ENCODE measurements at regions not wholly inside any gene's neighbourhood (a gene's known extent, or its start where the extent isn't known, plus 50 kb on each side); places are given as distances from the start of the nearest gene placed in this dataset.

DNA sequence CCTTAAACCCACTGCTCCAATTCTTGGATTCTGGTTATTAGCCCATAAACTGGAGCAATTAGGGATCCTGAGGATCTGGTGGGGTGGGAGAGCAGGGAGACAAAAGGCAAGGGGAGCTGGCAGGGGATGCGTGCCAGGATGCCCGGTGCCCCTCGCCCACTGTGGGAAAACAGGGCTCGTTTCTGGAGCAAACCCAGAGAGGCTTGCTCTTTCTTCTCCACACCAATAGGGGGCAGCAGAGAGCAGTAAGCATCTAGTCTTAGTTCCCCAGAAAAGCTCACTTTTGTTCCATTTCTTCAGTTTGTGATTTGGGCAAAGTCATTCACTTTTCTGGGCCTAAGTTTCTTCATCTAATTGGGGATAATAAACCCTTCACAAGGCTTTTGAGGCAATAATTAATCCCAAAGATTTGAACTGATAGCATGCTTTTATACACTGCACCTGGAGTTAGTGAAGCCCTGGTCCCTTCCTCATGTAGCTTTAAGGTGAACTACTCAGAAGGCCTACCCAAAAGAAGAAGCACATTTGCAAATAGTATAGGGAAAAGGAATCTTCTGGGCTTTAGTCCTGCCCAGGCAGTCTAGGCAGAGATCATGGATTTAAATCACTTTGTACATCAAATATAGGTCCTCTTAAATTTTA lies 160.6 kb upstream of the USP24 start:
- peak; percentile 57 to 81 (median 81) for DNase-seq

- DNase-seq: no peak
Observed at GRCh38 chr1:55374801-55375616, 159.8 kb upstream of the USP24 start.

DNA sequence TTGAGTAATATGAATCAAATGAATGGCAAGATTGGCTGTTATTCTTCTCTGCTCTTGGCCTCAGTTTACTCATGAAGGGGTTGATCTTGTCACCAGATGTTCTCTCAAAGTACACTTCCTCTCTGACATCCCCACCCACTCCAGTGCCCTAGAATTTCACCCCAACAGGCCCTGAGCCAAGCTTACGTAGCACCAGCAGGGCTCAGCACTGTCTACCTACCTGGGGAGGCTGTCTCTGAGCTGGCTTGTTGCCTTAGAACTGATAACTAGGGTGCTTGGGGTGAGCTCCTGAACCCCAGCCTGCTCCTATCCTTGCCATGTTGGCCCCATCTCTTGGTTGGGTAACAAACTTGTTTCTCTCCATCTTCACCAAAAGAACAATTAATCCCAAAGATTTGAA lies 159.1 kb upstream of the USP24 start:
- no peak for DNase-seq

GRCh38 chr1:55369474-55369873 lies 154.3 kb upstream of the USP24 start:
- no peak for DNase-seq

GRCh38 chr1:55368698-55369097 lies 153.5 kb upstream of the USP24 start:
- DNase-seq: no peak

- no peak for DNase-seq
Observed at GRCh38 chr1:55367273-55367672, 152.1 kb upstream of the USP24 start.

- no peak for DNase-seq
Observed at GRCh38 chr1:55364216-55364615, 149.1 kb upstream of the USP24 start.

DNA sequence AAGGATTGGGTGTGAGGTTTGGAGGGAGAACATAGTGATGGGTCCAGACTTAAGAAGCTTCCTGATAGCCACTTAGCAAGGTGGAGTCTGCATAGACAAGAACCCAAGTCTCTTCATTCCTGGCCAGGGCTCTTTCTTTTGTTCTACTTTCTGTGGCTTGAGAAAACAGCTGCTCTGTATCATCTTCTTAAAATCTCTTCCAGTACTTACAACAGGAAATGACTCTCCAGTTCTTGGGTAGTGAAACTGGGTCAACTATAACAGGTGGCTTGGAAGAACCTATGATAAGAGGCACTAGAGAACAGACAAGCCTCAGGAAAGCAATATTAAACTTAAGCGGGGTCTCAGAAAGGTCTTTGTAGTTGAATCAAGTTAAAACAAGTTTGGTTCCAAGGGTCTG lies 148.1 kb upstream of the USP24 start:
- DNase-seq: no peak

DNA sequence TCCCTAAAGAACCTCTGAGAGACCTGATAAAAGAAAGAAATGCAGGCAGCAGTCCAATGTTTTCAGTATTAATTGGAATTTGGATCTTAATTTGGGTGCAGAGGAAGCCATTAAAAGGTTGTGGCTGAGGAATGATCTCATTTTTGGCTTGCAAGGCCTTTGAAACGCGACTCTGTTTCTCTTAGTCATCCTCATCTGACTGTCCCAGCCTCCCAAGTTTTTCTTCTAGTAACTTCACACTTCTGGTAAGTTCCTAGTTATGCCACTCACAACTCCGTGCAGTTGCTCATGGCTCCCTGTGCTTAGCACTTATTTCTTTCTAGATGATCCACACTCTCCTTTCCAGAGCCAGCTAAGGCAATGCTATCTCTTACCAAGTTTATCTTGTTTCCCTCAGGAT lies 147.4 kb upstream of the USP24 start:
- DNase-seq: peak; percentile 68 to 81 (median 73)

DNA sequence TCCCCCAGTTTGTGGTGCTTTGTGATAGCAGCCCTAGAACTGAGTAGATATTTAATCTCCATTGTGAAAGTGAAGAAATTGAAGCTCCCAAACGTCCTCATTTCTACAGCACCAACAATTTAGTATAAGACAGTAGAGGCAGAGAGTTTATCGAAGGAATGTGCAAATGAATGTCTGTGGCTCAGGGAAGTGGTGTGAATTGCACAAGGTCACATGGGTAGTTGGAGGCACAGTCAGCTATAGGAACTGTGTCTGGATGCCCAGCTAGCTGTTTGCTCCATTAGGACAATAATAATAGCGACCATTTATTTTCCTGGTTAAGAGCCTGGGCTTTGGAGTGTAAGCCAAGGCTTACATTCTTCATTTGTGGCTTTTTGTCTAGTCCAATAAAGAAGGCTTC lies 144.4 kb upstream of the USP24 start:
- no peak for DNase-seq

DNA sequence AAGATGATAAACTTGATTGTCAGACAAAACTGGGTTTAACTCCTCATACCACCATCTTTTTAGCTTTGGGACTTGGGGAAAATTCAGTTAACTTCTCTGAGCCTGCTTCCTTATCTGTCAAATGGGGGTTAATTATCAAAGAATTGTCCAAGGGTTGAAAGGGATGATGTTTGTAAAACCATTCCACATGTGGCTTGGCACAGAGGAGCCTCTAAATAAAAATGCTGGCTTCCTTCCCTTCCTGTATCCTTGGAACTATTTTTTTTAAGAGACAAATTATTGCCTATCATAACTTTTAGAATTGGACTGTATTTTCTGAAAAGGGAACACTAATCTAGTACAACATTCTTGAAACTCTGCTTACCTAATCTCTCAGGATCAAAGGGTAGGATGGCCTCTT lies 143.4 kb upstream of the USP24 start:
- no peak for DNase-seq

- DNase-seq: no peak
Observed at GRCh38 chr1:55355549-55355948, 140.4 kb upstream of the USP24 start.

- DNase-seq: no peak
Observed at GRCh38 chr1:55353707-55354620, 138.8 kb upstream of the USP24 start.

- DNase-seq: no peak
Observed at GRCh38 chr1:55352811-55353180, 137.6 kb upstream of the USP24 start.

GRCh38 chr1:55352080-55352810 lies 137.1 kb upstream of the USP24 start:
- DNase-seq: no peak

DNA sequence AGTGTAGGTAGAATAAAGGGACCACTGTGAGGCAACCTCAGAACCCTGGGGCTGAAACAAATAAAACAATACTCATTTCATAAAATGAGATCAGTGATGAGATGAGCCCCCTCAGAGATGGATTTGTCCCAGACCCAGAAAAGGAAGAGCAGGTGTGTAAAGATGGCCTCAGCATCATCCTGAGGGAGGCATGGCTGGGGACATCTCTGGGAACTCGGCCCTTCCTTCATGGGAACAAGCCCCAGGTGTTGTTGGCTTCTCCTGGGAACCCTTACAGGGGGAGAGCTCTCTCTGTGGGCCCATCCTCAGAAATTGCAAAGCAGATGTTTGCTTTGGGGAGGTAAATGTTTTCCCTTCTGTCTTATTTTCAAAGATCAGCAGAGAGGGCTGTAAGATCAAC lies 133.2 kb upstream of the USP24 start:
- no peak for DNase-seq

DNA sequence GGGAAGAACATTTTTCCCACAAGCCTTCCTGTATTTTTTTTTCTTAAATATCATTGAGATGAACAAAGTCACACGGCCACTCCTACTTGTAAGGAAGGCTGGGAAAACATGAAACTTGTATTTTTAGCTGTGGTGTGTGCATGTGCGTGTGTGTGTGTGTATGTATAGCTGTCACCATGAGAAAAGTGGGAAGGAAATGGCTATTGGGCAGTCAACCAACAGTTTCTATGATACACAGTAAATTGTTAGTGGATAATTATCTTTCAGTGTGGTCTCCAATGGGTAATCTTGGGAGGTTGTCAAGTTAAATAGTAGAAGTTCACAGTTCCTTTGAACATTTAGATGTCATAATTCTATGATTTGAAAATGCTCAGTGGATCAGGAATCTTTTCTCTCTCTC lies 132.7 kb upstream of the USP24 start:
- no peak for DNase-seq

DNA sequence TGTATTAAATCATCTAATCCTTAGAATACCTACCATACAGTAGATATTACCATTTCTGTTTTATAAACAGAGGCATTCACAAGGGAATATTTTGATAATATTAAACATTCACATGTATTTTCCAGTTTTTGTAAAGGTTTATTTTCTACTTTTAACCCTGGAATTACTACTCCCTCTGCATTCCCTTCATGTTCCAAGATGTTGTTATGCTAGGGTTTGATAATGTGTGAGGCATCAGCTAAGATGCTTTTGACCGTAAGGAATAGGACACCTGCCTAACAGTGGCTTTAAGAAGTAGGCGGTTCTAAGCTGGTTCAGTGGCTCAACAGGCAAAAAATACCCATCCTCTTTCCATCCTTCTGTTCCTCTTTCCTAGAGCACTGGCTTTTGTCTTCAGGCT lies 131.9 kb upstream of the USP24 start:
- DNase-seq: no peak

GRCh38 chr1:55346586-55346985 lies 131.4 kb upstream of the USP24 start:
- DNase-seq: no peak

DNA sequence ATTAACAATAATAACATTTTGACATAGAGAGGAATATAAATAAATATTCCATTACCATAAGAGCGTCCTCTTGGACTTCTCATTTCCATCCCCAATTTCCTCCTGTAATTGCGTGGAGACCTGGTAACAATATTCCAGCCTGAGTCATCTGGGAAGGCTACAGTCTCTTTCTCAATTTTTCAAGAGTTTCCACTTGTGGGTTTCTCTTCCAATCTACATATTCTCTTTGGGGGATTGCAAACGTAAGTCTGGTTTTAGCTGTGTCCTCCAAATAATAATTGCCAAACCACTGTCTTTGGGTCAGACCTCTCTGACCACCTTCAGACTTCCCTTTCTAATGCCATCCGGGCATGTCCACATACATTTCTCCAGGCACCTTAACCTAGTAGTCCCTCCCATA lies 124.5 kb upstream of the USP24 start:
- DNase-seq: no peak

DNA sequence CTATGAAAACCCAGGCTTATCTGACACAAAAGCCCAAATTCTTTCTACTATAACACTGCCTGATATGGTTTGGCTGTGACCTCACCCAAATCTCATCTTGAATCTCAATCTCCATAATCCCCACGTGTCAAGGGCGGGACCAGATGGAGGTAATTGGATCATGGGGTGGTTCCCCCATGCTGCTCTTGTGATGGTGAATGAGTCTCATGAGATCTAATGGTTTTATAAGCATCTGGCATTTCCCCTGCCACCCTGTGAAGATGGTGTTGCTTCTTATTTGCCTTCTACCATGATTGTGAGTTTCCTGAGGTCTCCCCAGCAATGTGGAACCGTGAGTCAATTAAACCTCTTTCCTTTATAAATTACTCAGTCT lies 123.3 kb upstream of the USP24 start:
- DNase-seq: peak; percentile 14 to 39 (median 33)

- DNase-seq: peak; percentile 69 to 79 (median 73)
Observed at GRCh38 chr1:55337801-55338447, 122.8 kb upstream of the USP24 start.
